NCI-H2227 (cell line): ENCODE measurements at regions not wholly inside any gene's neighbourhood (a gene's known extent, or its start where the extent isn't known, plus 50 kb on each side); places are given as distances from the start of the nearest gene placed in this dataset.

ENCODE experiments used
- DNase-seq: peaks from one replicate; lab custom pipeline; 2025; ENCODE audit not compliant: unreplicated experiment; lab: John Stamatoyannopoulos, UW

DNA sequence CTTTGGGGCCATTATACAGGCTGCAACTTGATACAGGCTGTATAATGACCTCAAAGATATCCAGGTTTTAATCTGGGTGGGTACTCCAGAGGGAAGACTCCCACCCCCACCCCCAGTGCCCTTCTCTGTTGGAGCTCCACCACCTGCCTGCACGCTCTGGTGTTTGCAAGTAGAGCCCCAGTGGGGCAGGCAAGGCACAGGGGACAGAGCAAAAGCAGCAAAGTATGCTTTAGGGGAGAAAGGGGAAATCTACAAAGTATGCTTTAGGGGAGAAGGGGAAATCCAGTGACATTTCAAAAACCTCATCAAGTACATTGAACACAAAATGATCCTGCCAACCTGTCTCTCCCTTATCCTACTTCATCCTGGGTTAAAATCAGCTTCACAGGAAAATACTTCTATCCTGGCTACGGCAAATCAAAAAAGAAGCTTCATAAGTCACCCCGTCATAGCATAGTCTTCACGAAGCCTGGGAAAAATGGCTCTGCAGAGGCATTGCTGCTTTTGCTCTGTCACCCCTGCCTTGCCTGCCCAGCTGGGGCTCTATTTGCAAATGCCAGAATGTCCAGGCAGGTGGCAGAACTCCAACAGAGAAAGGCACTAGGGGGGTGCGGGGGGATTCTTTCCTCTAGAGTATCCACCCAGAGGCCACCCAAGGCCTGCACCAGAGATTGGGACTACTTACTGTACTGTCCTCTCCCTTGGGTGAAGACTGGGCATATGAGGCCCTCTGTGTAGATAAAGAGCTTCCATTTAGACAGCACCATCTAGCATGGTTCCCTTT, 60.9 kb upstream of the ATP11B start:
- no peak for DNase-seq

DNA sequence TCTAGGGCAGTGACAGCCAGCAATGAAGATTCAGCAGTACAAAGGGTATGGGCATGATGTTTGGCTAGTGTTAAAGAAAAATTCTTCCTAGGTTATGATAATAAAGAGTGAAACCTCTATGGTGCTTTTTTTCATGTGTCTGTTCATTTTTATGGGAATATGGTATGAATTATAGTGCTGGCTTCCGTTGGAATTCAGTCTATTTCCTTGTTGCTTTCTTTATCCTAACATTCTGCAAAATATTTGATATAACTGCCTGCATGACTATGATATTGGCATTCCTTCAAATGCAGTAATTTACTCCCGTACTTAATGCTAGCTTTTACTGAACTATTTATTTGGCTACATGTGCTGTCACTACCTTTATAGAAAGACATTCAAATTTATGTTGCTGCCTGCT, 57.6 kb upstream of the ATP11B start:
- no peak for DNase-seq

DNA sequence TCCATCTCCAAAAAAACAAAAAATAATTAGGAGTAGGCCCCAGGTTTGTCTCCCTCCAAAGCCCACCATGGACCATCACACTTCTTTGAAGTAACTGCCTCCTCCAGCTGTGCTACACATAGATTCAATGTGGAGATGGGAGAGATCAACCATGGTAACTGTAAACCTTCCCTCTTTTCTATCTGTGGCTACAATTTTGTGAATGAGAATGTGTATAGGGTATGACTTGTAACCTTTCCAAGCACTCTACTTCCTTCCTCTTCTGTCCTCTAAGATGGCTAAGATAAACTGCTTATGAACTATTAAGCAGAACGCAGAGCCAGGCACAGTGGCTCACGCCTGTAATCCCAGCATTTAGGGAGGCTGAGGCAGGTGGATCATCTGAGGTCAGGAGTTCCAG, 55.5 kb upstream of the ATP11B start:
- DNase-seq, result no peak

DNA sequence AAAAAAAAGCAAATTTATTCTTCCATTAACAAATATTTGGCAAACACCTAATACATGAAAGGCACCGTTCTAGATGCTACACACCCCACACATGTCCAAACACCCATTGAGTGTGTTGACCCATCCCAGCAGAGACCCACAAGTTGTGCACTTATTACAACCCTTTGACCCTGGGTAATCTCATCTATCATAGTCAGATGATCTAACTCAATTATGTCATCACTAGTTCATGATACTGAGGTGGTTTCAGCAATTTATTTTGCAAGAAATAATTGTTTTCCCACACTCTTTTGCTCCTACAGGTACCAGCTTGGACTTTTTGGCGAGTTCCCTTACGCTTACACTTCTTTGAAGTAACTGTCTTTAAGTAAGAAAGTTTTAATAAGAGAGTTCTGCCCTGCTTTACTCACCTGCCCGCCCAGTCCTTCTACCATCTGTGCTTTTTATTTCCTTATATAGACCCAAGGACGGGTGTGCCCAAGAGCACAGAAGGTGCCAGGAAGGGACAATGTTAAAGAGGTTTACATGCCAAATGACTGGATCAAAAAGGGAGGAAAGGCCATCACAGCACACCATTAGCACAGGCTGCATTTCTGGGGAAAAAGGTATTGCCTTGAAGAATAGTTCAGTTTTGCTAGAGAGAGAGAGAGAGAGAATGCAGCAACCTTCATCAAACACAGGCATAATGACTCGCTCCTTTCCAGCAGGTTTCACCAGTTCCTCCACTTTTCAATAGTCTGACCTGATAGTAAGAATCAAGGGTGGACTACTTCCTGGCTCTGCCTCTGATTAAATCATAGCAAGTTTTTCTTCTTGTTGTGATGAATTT, 54.5 kb upstream of the ATP11B start:
- DNase-seq, result no peak

DNA sequence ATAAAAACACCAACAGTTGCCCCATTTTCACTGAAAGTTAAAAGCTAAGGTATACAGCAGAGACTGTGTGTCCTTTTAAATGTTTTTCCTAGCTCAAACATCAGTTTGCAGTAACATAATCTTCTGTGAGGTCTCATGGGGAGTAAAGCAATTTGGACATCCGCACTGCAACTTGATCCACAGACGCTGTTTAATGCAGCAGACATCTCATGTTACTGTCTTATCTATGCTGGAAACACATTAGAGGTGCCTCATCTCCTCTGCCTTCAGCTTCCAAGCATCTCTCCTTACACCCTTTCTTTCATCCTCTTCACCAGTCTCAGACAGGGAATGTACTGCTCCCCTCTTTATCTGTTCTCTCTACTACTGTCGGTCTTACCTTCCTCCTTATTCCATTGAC, 53.7 kb upstream of the ATP11B start:
- no peak for DNase-seq

DNA sequence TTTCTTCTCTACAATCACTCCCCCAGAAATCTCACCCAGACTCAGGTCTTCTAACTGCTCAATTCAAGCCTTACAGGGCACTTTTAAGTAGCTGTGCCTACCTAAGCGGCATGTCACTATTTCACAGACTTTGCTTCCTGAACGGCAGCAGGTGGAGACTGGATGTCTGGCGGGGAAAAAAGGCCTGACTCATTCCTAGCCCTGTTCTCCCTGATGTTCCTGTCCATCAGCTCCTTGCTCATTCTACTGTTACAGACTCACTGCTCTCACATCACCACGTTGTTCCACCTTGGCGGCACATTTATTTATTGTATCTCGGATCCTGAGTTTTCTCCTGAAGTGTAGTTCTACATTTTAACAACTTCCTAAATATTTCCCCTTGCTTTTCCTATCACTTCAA, 52.6 kb upstream of the ATP11B start:
- no peak for DNase-seq

DNA sequence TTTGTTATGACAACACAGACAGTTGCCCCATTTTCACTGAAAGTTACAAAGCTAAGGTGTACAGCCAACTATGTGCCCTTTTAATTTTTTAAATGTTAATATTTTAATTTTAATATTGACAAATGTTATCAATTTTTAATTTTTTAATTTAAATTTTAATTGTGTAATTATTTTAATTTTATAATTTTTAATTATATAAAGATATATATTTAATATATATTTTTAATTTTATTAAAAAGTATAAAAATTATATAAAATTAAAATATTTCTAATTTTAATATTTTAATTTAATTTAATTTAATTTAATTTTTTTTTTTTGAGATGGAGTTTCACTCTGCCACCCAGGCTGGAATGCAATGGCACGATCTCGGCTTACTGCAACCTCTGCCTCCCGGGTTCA, 52.1 kb upstream of the ATP11B start:
- no peak for DNase-seq
